ENCODE measurements at regions not wholly inside any gene's neighbourhood (a gene's known extent, or its start where the extent isn't known, plus 50 kb on each side); places are given as distances from the start of the nearest gene placed in this dataset.
A peak's percentile ranks its signal among the peaks of the same experiment; 100 is the strongest.

- TF ChIP-seq USF2 (CRISPR knock-in tag; IDR thresholded peaks at IDR 0.05) (no peak), ZSCAN18 (CRISPR knock-in tag; IDR thresholded peaks at IDR 0.05) (no peak), TCF7 (CRISPR knock-in tag; IDR thresholded peaks at IDR 0.05; ENCODE audit: low read depth) (no peak), OVOL2 (CRISPR knock-in tag; IDR thresholded peaks at IDR 0.05; ENCODE audit: borderline replicate concordance) (no peak), SOX15 (CRISPR knock-in tag; IDR thresholded peaks at IDR 0.05) (no peak), TP53 (CRISPR knock-in tag; IDR thresholded peaks at IDR 0.05) (no peak)
Observed at GRCh38 chr17:72419866-72420774, 299.3 kb downstream of the SOX9 start (continued).

GRCh38 chr17:72420775-72421127, 299.9 kb downstream of the SOX9 start:
- H3K27me3 Mint-ChIP-seq (ENCODE audit: low read depth) = no peaks in the 10 kb centered on the region; the same call in 1 of the 2 replicates
- H3K4me3 Mint-ChIP-seq = no peak overlapping the region
- no peak overlapping the region for H3K27ac Mint-ChIP-seq
- peaks cover 18% of the 10 kb centered on the region for H3K36me3 Mint-ChIP-seq
- H3K9me3 Mint-ChIP-seq = peaks cover 18% of the 10 kb centered on the region
- ATAC-seq (no peak), DNase-seq (ENCODE audit: low spot score) (no peak)
- ChIA-PET POLR2A (no interaction called here), CTCF (no interaction called here)
- no peak for TF ChIP-seq NFYB (CRISPR knock-in tag; conservative IDR thresholded peaks at IDR 0.05; ENCODE audit: low read depth)
- no peak for TF ChIP-seq ZBTB43 (CRISPR knock-in tag; IDR thresholded peaks at IDR 0.05)
- no peak for TF ChIP-seq E2F5 (CRISPR knock-in tag; IDR thresholded peaks at IDR 0.05)
- H3K4me1 Mint-ChIP-seq = peaks cover 15% of the 10 kb centered on the region

GRCh38 chr17:72421128-72422092, 300.6 kb downstream of the SOX9 start:
- POLR2A ChIA-PET = no interaction called here
- Mint-ChIP-seq H3K4me3 (no peak overlapping the region), H3K9me3 (peaks cover 18% of the 10 kb centered on the region), H3K27me3 (ENCODE audit: low read depth) (no peaks in the 10 kb centered on the region; the same call in 1 of the 2 replicates), H3K27ac (no peak overlapping the region), H3K4me1 (peaks cover 8% of the 10 kb centered on the region), H3K36me3 (peaks cover 18% of the 10 kb centered on the region)
- TF ChIP-seq ETV6 (CRISPR knock-in tag; IDR thresholded peaks at IDR 0.05) = no peak
- peak; percentile 87 for TF ChIP-seq GABPB1 (CRISPR knock-in tag; IDR thresholded peaks at IDR 0.05)
- no peak for TF ChIP-seq RELA (CRISPR knock-in tag; IDR thresholded peaks at IDR 0.05; ENCODE audit: borderline replicate concordance)
- TF ChIP-seq ZNF396 (CRISPR knock-in tag; IDR thresholded peaks at IDR 0.05; ENCODE audit: borderline replicate concordance) = no peak
- ATAC-seq = no peak
- CTCF ChIA-PET = interaction anchor here (0.6 kb wide), 1 partner anchor 306 kb away, joined by 4 read pairs; no protein-coding TSS in a partner anchor
- DNase-seq (ENCODE audit: low spot score) = no peak

- DNase-seq (ENCODE audit: low spot score) (no peak), ATAC-seq (no peak)
- Mint-ChIP-seq H3K9me3 (peaks cover 14% of the 10 kb centered on the region), H3K4me1 (peaks cover 5% of the 10 kb centered on the region; the same call in 1 of the 2 replicates), H3K4me3 (no peak overlapping the region), H3K27ac (no peak overlapping the region), H3K27me3 (ENCODE audit: low read depth) (no peaks in the 10 kb centered on the region; the same call in 1 of the 2 replicates), H3K36me3 (peaks cover 14% of the 10 kb centered on the region)
- POLR2A ChIA-PET = no interaction called here
- CTCF ChIA-PET = no interaction called here
- TF ChIP-seq ZNF263 (CRISPR knock-in tag; IDR thresholded peaks at IDR 0.05; ENCODE audit: low read depth) (no peak), IRF1 (CRISPR knock-in tag; IDR thresholded peaks at IDR 0.05) (no peak), GRHL2 (CRISPR knock-in tag; IDR thresholded peaks at IDR 0.05; ENCODE audit: insufficient replicate concordance, severe bottlenecking) (no peak), E2F4 (CRISPR knock-in tag; IDR thresholded peaks at IDR 0.05; ENCODE audit: borderline replicate concordance, low read depth) (no peak), FOXJ3 (CRISPR knock-in tag; IDR thresholded peaks at IDR 0.05; ENCODE audit: borderline replicate concordance) (no peak), ZNF396 (CRISPR knock-in tag; IDR thresholded peaks at IDR 0.05; ENCODE audit: borderline replicate concordance) (no peak), HMGA2 (CRISPR knock-in tag; IDR thresholded peaks at IDR 0.05) (no peak), ATF1 (CRISPR knock-in tag; IDR thresholded peaks at IDR 0.05) (no peak), TEAD1 (CRISPR knock-in tag; IDR thresholded peaks at IDR 0.05) (no peak), SP1 (CRISPR knock-in tag; conservative IDR thresholded peaks at IDR 0.05) (no peak), NR2C2 (CRISPR knock-in tag; IDR thresholded peaks at IDR 0.05) (no peak)
Observed at GRCh38 chr17:72422204-72422504, 301.3 kb downstream of the SOX9 start.

Measured in WTC11 (cell line).